ENCODE measurements at regions not wholly inside any gene's neighbourhood (a gene's known extent, or its start where the extent isn't known, plus 50 kb on each side); places are given as distances from the start of the nearest gene placed in this dataset.

DNA sequence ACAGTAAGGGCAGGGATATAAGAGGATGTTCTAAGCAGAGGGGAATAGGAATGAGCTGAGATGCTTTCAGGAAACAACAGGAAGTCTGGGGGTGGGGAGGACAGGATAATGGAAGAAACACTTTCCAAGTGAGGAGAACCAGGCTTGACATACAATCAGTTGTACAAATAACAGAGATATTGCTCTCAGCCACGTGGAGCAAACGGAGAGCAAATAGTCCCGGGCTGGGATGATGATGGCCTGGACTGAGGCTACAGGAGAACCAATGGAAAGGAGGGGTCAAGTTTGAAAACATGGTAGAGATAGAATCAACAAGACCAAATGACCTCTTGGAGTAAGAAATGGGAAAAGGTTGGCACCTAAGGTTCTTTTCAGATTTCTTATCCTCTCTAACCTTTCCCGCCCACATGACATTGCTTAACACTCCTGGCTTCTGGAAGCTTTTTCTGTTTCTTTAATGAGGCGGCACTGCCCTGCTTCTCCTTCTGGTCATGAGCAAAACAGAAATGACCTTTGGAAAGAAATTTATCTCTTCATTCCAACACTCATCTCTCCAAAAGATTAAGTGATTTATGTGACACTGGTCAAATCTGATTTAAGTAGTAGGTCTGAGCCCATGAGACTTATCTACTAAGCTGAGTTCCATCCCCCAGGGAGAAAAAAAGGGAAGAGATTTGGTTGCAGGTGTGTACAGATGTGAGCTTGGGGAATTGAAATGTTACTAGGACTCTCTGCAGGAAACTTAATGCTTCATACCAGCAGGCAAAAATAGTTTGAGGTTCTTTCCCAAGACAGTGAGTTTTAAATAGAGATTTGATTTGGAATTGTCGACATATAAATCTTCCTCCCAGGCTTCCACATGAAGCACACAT is 442.9 kb upstream of the HNRNPA3 start:
- no peak for DNase-seq
- H3K36me3 Mint-ChIP-seq (ENCODE audit: low read depth) = peaks cover 7% of the 10 kb centered on the region
- peaks cover 6% of the 10 kb centered on the region for H3K4me1 Mint-ChIP-seq
- H3K9me3 Mint-ChIP-seq = peaks cover 41% of the 10 kb centered on the region
- H3K4me3 Mint-ChIP-seq = no peak overlapping the region
- H3K27me3 Mint-ChIP-seq (ENCODE audit: low read depth, poor library complexity) = no peaks in the 10 kb centered on the region
- H3K27ac Mint-ChIP-seq = no peak overlapping the region
- TF ChIP-seq, protein P1, sequence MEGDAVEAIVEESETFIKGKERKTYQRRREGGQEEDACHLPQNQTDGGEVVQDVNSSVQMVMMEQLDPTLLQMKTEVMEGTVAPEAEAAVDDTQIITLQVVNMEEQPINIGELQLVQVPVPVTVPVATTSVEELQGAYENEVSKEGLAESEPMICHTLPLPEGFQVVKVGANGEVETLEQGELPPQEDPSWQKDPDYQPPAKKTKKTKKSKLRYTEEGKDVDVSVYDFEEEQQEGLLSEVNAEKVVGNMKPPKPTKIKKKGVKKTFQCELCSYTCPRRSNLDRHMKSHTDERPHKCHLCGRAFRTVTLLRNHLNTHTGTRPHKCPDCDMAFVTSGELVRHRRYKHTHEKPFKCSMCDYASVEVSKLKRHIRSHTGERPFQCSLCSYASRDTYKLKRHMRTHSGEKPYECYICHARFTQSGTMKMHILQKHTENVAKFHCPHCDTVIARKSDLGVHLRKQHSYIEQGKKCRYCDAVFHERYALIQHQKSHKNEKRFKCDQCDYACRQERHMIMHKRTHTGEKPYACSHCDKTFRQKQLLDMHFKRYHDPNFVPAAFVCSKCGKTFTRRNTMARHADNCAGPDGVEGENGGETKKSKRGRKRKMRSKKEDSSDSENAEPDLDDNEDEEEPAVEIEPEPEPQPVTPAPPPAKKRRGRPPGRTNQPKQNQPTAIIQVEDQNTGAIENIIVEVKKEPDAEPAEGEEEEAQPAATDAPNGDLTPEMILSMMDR (IDR thresholded peaks at IDR 0.05) = no peak

DNA sequence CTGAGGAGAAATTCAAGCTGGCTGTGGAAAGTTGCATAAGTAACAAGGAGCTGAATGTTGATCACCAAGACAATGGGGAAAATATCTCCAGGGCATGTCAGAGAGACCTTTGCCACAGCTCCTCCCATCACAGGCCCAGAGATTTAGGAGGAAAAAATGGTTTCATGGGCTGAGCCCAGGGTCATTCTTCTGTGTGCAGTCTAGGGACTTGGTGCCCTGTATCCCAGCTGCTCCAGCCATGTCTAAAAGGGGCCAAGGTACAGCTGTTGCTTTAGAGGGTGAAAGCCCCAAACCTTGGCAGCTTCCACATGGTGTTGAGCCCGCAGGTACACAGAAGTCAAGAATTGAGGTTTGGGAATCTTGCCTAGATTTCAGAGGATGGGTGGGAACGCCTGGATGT is 439.8 kb upstream of the HNRNPA3 start:
- Mint-ChIP-seq H3K4me1 (peaks cover 6% of the 10 kb centered on the region), H3K9me3 (peaks cover 45% of the 10 kb centered on the region), H3K27me3 (ENCODE audit: low read depth, poor library complexity) (no peaks in the 10 kb centered on the region), H3K27ac (no peak overlapping the region), H3K4me3 (no peak overlapping the region), H3K36me3 (ENCODE audit: low read depth) (peaks cover 7% of the 10 kb centered on the region)
- TF ChIP-seq, protein P1 (IDR thresholded peaks at IDR 0.05) = no peak
- DNase-seq = no peak

DNA sequence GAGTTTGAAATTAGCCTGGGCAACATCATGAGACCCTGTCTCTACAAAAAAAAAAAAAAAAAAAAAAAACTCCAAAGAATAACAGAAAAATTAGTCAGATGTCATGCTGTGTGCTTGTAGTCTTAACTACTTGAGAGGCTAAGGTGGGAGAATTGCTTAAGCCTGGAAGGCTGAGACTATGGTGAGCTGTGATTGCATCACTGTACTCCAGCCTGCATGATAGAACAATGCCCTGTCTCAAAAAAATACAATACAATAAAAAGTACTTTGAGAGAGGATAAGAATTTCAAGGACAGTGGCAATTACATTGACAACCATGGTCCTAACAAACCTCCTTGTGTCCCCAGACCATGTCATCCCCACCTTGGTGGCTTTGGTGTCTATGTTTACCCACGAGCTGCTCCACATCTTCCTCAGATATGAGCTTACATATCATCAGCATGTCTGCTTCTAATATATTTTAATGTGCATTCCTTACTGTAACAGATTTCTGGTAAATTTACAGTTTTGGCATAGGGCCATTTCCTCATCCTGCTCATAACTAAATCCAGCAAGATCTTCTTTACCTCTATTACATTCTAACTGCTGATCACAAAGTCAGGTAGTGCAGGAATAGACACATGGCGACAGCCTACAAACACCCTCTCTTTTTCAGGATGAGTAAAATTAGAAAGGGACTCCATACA is 437.7 kb upstream of the HNRNPA3 start:
- H3K4me3 Mint-ChIP-seq = no peak overlapping the region
- no peak for DNase-seq
- H3K36me3 Mint-ChIP-seq (ENCODE audit: low read depth) = peaks cover 7% of the 10 kb centered on the region
- TF ChIP-seq, protein P1 (IDR thresholded peaks at IDR 0.05) = no peak
- peaks cover 41% of the 10 kb centered on the region for H3K9me3 Mint-ChIP-seq
- H3K4me1 Mint-ChIP-seq = no peaks in the 10 kb centered on the region
- H3K27ac Mint-ChIP-seq = no peak overlapping the region
- no peaks in the 10 kb centered on the region for H3K27me3 Mint-ChIP-seq (ENCODE audit: low read depth, poor library complexity)

DNA sequence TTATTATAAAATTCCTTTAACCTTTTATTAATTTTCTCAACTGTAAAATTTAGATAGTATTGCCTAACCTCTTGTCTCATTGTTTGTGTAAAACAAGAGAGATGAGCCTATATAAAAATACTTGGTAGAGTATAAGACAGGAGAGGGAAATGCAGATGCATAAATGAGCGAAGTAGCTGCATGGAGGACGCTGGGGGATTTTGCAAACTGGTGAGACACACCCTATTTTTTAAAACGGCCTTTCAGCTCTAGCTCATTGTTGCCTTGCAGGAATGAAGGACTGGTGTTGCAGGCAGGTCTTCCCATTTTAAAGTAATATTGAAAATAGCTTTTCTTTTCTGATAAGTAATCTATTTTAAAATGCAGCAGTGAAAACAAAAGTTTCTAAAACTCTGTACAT is 435.3 kb upstream of the HNRNPA3 start:
- peaks cover 5% of the 10 kb centered on the region for H3K36me3 Mint-ChIP-seq (ENCODE audit: low read depth)

DNA sequence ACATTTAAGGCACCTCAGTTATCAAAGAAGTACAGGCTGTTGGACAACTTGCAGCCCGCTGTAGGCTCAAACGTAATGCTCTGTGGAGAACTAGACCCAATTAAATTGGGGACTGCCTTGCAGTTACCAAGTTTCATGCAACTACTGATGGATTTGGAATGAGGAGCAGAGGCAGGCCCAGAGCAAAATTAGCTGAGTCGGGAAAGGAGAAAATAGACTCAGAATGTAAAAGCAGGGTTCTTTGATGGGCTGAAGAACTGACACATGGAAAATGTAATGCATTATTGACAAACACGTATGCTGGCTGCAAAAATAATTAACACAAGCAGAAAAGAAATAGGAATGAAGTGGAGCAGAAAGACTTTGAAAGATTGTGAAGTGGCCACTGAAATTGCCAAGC is 432.7 kb upstream of the HNRNPA3 start:
- H3K27ac Mint-ChIP-seq = no peak overlapping the region
- DNase-seq = no peak
- peaks cover 4% of the 10 kb centered on the region for H3K4me1 Mint-ChIP-seq
- H3K36me3 Mint-ChIP-seq (ENCODE audit: low read depth) = no peaks in the 10 kb centered on the region
- H3K9me3 Mint-ChIP-seq = peaks cover 8% of the 10 kb centered on the region
- no peak overlapping the region for H3K4me3 Mint-ChIP-seq
- TF ChIP-seq, protein P1 (IDR thresholded peaks at IDR 0.05) = no peak
- peaks cover 4% of the 10 kb centered on the region for H3K27me3 Mint-ChIP-seq (ENCODE audit: low read depth, poor library complexity)

More for the DNA sequence above, 435.3 kb upstream of the HNRNPA3 start:
- Mint-ChIP-seq H3K4me3 (no peak overlapping the region), H3K4me1 (peaks cover 4% of the 10 kb centered on the region), H3K9me3 (peaks cover 34% of the 10 kb centered on the region), H3K27ac (no peak overlapping the region), H3K27me3 (ENCODE audit: low read depth, poor library complexity) (no peaks in the 10 kb centered on the region)
- no peak for DNase-seq
- TF ChIP-seq, protein P1 (IDR thresholded peaks at IDR 0.05) = no peak
